ENCODE measurements at regions not wholly inside any gene's neighbourhood (a gene's known extent, or its start where the extent isn't known, plus 50 kb on each side); places are given as distances from the start of the nearest gene placed in this dataset.

GRCh38 chr22:26953012-26953883, 295.9 kb downstream of the MIAT start:
- no peak overlapping the region for H3K4me3 ChIP-seq
- H4K20me1 ChIP-seq, result no peaks in the 10 kb centered on the region; a peak in 2 of 22 replicates
- no peaks in the 10 kb centered on the region for H3K4me1 ChIP-seq
- no peaks in the 10 kb centered on the region for H3K27me3 ChIP-seq
- no peak overlapping the region for H3K9ac ChIP-seq
- no peak for TF ChIP-seq Cebpa-rat (IDR thresholded peaks at IDR 0.05)
- no peak overlapping the region for H3K27ac ChIP-seq
- no peak overlapping the region for H3K4me2 ChIP-seq
- H3K9me3 ChIP-seq (replicated peaks in 1 of 11), result no peaks in the 10 kb centered on the region
- no peaks in the 10 kb centered on the region for H3K36me3 ChIP-seq

GRCh38 chr22:26956371-26956770, 299.0 kb downstream of the MIAT start:
- H3K9ac ChIP-seq, result no peak overlapping the region
- no peak overlapping the region for H3K27ac ChIP-seq
- no peak overlapping the region for H3K4me2 ChIP-seq
- H3K36me3 ChIP-seq, result no peaks in the 10 kb centered on the region
- H3K4me1 ChIP-seq, result no peaks in the 10 kb centered on the region
- no peaks in the 10 kb centered on the region; a peak in 2 of 22 replicates for H4K20me1 ChIP-seq
- H3K9me3 ChIP-seq (replicated peaks in 1 of 11), result no peaks in the 10 kb centered on the region
- H3K4me3 ChIP-seq, result no peak overlapping the region
- no peak for TF ChIP-seq Cebpa-rat (IDR thresholded peaks at IDR 0.05)
- H3K27me3 ChIP-seq, result no peaks in the 10 kb centered on the region

GRCh38 chr22:26957176-26957575, 299.8 kb downstream of the MIAT start:
- H3K9me3 ChIP-seq (replicated peaks in 1 of 11), result no peaks in the 10 kb centered on the region
- H3K36me3 ChIP-seq, result no peaks in the 10 kb centered on the region
- no peaks in the 10 kb centered on the region for H3K4me1 ChIP-seq
- no peaks in the 10 kb centered on the region; a peak in 2 of 22 replicates for H4K20me1 ChIP-seq
- TF ChIP-seq Cebpa-rat (IDR thresholded peaks at IDR 0.05), result no peak
- no peak overlapping the region for H3K9ac ChIP-seq
- H3K27me3 ChIP-seq, result no peaks in the 10 kb centered on the region
- H3K4me2 ChIP-seq, result no peak overlapping the region
- H3K27ac ChIP-seq, result no peak overlapping the region
- H3K4me3 ChIP-seq, result no peak overlapping the region

GRCh38 chr22:26957897-26958296, 300.5 kb downstream of the MIAT start:
- no peak overlapping the region for H3K27ac ChIP-seq

GRCh38 chr22:26958378-26958777, 301.0 kb downstream of the MIAT start:
- H3K4me2 ChIP-seq, result no peak overlapping the region
- H3K4me1 ChIP-seq, result no peaks in the 10 kb centered on the region
- no peaks in the 10 kb centered on the region for H3K27me3 ChIP-seq
- no peak overlapping the region for H3K9ac ChIP-seq
- TF ChIP-seq Cebpa-rat (IDR thresholded peaks at IDR 0.05), result no peak
- no peak overlapping the region for H3K4me3 ChIP-seq
- no peaks in the 10 kb centered on the region; a peak in 2 of 22 replicates for H4K20me1 ChIP-seq
- H3K27ac ChIP-seq, result no peak overlapping the region
- H3K9me3 ChIP-seq (replicated peaks in 1 of 11), result no peaks in the 10 kb centered on the region
- no peaks in the 10 kb centered on the region for H3K36me3 ChIP-seq

More at GRCh38 chr22:26957897-26958296, 300.5 kb downstream of the MIAT start:
- no peaks in the 10 kb centered on the region for H3K36me3 ChIP-seq
- H4K20me1 ChIP-seq, result no peaks in the 10 kb centered on the region; a peak in 2 of 22 replicates
- H3K9ac ChIP-seq, result no peak overlapping the region
- H3K27me3 ChIP-seq, result no peaks in the 10 kb centered on the region
- no peak overlapping the region for H3K4me2 ChIP-seq
- no peak for TF ChIP-seq Cebpa-rat (IDR thresholded peaks at IDR 0.05)
- H3K4me3 ChIP-seq, result no peak overlapping the region
- H3K9me3 ChIP-seq (replicated peaks in 1 of 11), result no peaks in the 10 kb centered on the region
- H3K4me1 ChIP-seq, result no peaks in the 10 kb centered on the region

GRCh38 chr22:26964642-26965041, 307.3 kb downstream of the MIAT start:
- Histone ChIP-seq H3K4me2 (no peak overlapping the region), H3K27ac (no peak overlapping the region), H3K9me3 (replicated peaks in 1 of 11) (no peaks in the 10 kb centered on the region), H3K4me1 (no peaks in the 10 kb centered on the region), H4K20me1 (no peaks in the 10 kb centered on the region), H3K27me3 (no peaks in the 10 kb centered on the region), H3K9ac (no peak overlapping the region), H3K4me3 (no peak overlapping the region), H3K36me3 (no peaks in the 10 kb centered on the region)
- TF ChIP-seq Cebpa-rat (IDR thresholded peaks at IDR 0.05), result no peak

GRCh38 chr22:26967282-26967681, 309.9 kb downstream of the MIAT start:
- no peak for TF ChIP-seq Cebpa-rat (IDR thresholded peaks at IDR 0.05)
- Histone ChIP-seq H3K36me3 (no peaks in the 10 kb centered on the region), H4K20me1 (no peaks in the 10 kb centered on the region), H3K9ac (no peak overlapping the region), H3K4me2 (no peak overlapping the region), H3K27me3 (no peaks in the 10 kb centered on the region), H3K27ac (no peak overlapping the region), H3K4me3 (no peak overlapping the region), H3K9me3 (replicated peaks in 1 of 11) (no peaks in the 10 kb centered on the region), H3K4me1 (no peaks in the 10 kb centered on the region)

- H3K27ac ChIP-seq, result no peak overlapping the region
- no peaks in the 10 kb centered on the region for H3K27me3 ChIP-seq
- TF ChIP-seq Cebpa-rat (IDR thresholded peaks at IDR 0.05), result no peak
- no peaks in the 10 kb centered on the region for H3K4me1 ChIP-seq
- no peaks in the 10 kb centered on the region for H3K9me3 ChIP-seq (replicated peaks in 1 of 11)
- H3K4me3 ChIP-seq, result no peak overlapping the region
- H3K36me3 ChIP-seq, result no peaks in the 10 kb centered on the region
- H4K20me1 ChIP-seq, result no peaks in the 10 kb centered on the region
- no peak overlapping the region for H3K4me2 ChIP-seq
- H3K9ac ChIP-seq, result no peak overlapping the region
Observed at GRCh38 chr22:26968859-26969523, 311.6 kb downstream of the MIAT start.

GRCh38 chr22:26970809-26971394, 313.5 kb downstream of the MIAT start:
- Histone ChIP-seq H3K27ac (no peak overlapping the region), H3K9me3 (replicated peaks in 1 of 11) (no peaks in the 10 kb centered on the region), H3K36me3 (no peaks in the 10 kb centered on the region), H3K9ac (no peak overlapping the region), H3K4me1 (no peaks in the 10 kb centered on the region), H3K4me3 (no peak overlapping the region), H4K20me1 (no peaks in the 10 kb centered on the region), H3K27me3 (no peaks in the 10 kb centered on the region), H3K4me2 (no peak overlapping the region)
- no peak for TF ChIP-seq Cebpa-rat (IDR thresholded peaks at IDR 0.05)

All from BLaER1 treated with 17β-estradiol and CSF1 and Interleukin-3, amounts not matched to agents 10 nM and 100 nM (cell line).